CD1c-positive myeloid dendritic cell (primary cell): ENCODE measurements at regions not wholly inside any gene's neighbourhood (a gene's known extent, or its start where the extent isn't known, plus 50 kb on each side); places are given as distances from the start of the nearest gene placed in this dataset.
A peak's percentile ranks its signal among the peaks of the same experiment; 100 is the strongest.

ENCODE experiments used
- DNase-seq: peaks from one replicate; pipeline ENCODE4 v3.0.0-alpha.2; 2016; ENCODE audit errors: extremely low spot score

GRCh38 chr1:36717431-36717830, 234.7 kb upstream of the CSF3R start:
- DNase-seq: no peak

- no peak for DNase-seq
These were observed 233.1 kb upstream of the CSF3R start for GRCh38 chr1:36715797-36716196.

GRCh38 chr1:36714301-36714700, 231.6 kb upstream of the CSF3R start:
- DNase-seq: no peak

DNA sequence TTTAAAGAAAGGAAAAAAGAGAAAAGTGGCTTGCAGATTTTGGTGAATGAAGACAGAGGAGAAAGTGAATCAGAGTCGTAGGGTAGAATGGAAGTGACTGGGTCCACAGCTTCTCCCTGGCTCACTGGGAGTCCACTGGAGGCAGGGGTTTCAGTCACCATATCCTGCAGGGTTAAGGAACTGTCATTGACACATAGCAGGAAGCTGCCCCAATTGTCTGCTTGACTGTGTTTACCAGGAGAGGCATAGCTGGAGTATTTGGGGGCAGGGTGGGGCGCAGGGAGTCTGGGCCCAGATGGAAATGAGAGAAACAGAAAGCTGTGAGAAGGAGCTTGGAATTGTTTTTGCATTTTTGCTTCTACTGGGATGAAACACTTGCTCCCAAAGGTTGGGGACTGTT, 228.8 kb upstream of the CSF3R start:
- no peak for DNase-seq

- DNase-seq: no peak
These were observed 228.2 kb upstream of the CSF3R start for GRCh38 chr1:36710951-36711350.

GRCh38 chr1:36709869-36710481, 227.3 kb upstream of the CSF3R start:
- no peak for DNase-seq

GRCh38 chr1:36708587-36708986, 225.9 kb upstream of the CSF3R start:
- no peak for DNase-seq

DNA sequence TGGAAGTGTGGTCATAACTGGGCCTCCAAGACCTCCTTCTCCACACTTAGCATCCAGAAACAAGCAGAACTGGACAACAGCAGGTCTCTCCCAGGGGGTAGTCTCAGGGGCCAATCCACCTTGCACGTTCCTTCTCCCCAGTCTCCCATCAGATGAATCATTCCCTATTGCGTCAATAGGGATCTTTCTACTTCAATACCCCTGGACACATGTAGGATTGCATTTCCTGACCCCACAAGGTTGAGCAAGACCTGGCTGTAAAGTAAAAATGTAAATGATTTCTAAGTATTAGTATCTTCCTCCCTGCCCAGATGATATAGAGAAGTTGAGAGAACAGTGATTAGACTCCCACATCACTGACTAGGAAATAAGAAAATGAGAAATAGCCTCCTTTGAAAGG, 224.5 kb upstream of the CSF3R start:
- DNase-seq: peak; percentile 41

DNA sequence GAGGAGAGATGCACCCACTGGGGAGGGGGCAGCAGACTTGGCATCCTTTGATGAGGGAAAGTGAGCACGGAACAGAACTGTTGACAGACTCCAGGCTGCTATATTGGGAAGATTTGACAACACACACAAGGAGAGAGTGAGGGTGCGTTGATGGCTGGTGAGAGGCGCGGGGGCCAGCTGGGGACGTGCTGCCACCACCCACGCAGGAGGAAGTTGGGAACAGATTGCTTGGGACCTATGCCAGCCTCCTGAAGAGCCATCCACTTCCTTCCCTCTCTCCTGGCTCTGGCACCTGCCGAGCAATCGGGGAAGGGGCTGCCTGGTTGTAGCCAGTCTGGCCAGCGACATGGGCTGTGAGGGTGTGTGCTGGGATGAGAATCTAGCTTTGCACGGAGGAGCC, 223.7 kb upstream of the CSF3R start:
- peak; percentile 42 for DNase-seq

- DNase-seq: no peak
These were observed 222.9 kb upstream of the CSF3R start for GRCh38 chr1:36705629-36706028.

- peak; percentile 82 for DNase-seq
These were observed 221.0 kb upstream of the CSF3R start for GRCh38 chr1:36703526-36704208.

GRCh38 chr1:36702963-36703362, 220.2 kb upstream of the CSF3R start:
- DNase-seq: no peak

- no peak for DNase-seq
These were observed 216.6 kb upstream of the CSF3R start for GRCh38 chr1:36699113-36699911.

GRCh38 chr1:36697836-36698605, 215.3 kb upstream of the CSF3R start:
- DNase-seq: no peak

- DNase-seq: no peak
These were observed 213.7 kb upstream of the CSF3R start for GRCh38 chr1:36696261-36696940.

DNA sequence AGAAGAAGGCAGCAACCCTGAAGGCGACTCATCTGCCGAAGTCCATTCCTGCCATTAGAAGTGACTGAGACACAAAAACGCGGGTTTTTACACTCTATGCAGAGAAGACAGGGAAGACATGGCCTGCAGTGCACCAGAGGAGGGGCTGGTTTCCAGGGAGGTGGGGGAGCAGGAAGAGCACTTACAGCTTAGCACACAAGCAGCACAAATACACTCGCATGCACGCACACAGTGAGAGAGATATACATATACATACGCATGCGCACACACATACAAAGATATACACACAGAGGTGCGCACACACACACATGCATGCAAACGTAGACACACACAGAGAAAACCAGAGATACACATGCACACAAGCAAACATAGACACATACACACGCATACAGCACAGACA, 210.9 kb upstream of the CSF3R start:
- no peak for DNase-seq

DNA sequence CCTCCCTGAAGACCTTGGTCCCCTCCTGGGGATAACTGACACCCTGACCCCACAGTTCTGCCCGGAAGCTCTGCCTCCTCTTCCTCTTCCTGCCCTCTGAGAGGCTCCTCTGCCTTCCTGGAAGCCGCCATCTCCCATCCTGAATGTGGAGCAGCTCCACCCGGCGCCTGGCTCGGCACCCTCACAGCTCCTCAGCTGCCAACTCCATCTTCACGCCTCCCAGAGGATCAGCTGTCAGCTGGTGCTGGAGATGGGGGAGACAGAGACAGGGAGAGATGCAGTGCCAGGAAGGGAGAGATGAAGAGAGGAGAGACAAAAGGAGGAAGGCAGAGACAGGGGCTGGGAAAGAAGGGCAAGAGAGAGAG, 210.4 kb upstream of the CSF3R start:
- no peak for DNase-seq

- no peak for DNase-seq
These were observed 209.9 kb upstream of the CSF3R start for GRCh38 chr1:36692465-36693160.

GRCh38 chr1:36691374-36691773, 208.7 kb upstream of the CSF3R start:
- no peak for DNase-seq

DNA sequence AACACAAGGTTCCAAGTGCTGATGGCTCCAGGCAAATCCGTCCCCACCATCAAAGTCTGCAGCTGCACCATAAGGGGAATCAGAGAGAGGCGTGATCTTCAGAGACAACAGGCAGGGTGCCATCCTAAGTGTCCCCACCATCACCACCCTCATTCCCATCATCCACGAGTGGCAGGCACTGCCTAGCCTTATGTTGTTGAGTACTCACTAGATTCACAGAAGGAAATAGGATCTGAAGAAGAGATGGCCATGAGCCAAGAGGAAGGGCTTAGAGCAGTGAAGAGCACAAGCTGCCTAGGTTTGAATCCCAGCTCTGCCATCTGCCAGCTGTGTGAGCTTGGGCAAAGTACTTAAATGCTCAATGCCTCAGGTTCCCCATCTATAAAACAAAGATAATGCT, 207.3 kb upstream of the CSF3R start:
- DNase-seq: no peak

DNA sequence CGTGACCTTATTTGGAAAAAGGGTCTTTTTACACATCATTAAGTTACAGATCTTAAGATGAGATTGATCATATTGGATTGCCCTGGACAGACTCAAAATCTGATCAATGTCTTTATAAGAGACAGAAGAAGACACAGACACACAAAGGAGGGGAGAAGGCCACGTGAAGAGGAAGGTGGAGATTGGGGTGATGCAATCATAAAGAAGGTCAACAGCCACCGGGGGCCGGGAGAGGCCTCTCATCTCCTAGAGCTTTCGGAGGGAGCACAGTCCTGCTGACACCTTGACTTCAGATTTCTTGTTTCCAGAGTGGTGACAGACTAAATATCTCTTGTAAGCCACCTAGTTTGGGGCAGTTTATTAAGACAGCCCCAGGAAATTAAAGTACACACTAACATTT, 204.6 kb upstream of the CSF3R start:
- no peak for DNase-seq
